Body of pancreas (tissue), 4 donors: ENCODE measurements at regions not wholly inside any gene's neighbourhood (a gene's known extent, or its start where the extent isn't known, plus 50 kb on each side); places are given as distances from the start of the nearest gene placed in this dataset.

Experiments used
- ATAC-seq: fragments of 150-250 bp; one replicate; pipeline ENCODE4 v1.9.1; 2016
- DNase-seq, 4 donors: peaks; one replicate each; pipeline ENCODE4 v3.0.0-alpha.2; 2019
- H3K27ac ChIP-seq, 4 donors: fragments of 200-600 bp; sonication (generic); 1 replicate in 3 of 4; 2 replicates in 1 of 4; pipeline versions ENCODE4 v1.5.1 to v1.6.1; 2016 to 2019; ENCODE audit warnings: mild to moderate bottlenecking in 1 of 4, mixed read lengths in 1 of 4, moderate library complexity in 1 of 4
- H3K27me3 ChIP-seq, 2 donors: fragments of 200-600 bp; sonication (generic); one replicate each; pipeline ENCODE4 v1.6.0; 2016; ENCODE audit warnings: mild to moderate bottlenecking in 1 of 2
- H3K36me3 ChIP-seq, 2 donors: fragments of 200-600 bp; sonication (generic); replicated peaks in 1 of 2; 2 replicates each; pipeline ENCODE4 v1.5.1; 2016; ENCODE audit warnings: low read depth in 2 of 2; ENCODE audit not compliant: insufficient read depth in 1 of 2
- H3K4me1 ChIP-seq: fragments of 200-600 bp; sonication (generic); one replicate; pipeline ENCODE4 v1.6.0; 2016
- H3K4me3 ChIP-seq, 2 donors: fragments of 200-600 bp; sonication (generic); 1 replicate in 1 of 2; 2 replicates in 1 of 2; pipeline ENCODE4 v1.5.1; 2016 to 2019
- H3K9me3 ChIP-seq, 3 donors: fragments of 200-600 bp; sonication (generic); 1 replicate in 2 of 3; 2 replicates in 1 of 3; pipeline ENCODE4 v1.5.1; 2016
- CTCF ChIP-seq, 7 experiments: fragments of 450-650 bp in 4 of 7; fragments of 200-600 bp in 3 of 7; sonication (generic) in 3 of 7; IDR thresholded peaks; one replicate each; pipeline ENCODE4 v1.5.1; 2016 to 2019; ENCODE audit warnings: antibody characterized with exemption in 7 of 7
- POLR2A ChIP-seq, 3 donors: fragments of 450-650 bp; IDR thresholded peaks; one replicate each; pipeline ENCODE4 v1.6.1; 2016; ENCODE audit warnings: antibody characterized with exemption in 3 of 3, mild to moderate bottlenecking in 2 of 3
- WGBS, 2 donors: methylation state at CpG; one replicate each; pipeline ENCODE4 v1.1.5; 2017; 5-methylcytosine and 5-hydroxymethylcytosine counted together
- intact Hi-C: fragments of 100-400 bp; cut with DNase I; formaldehyde crosslinking; loops from one replicate; pipeline ENCODE4 v1.15.1; 2023

- Histone ChIP-seq H3K4me3 (no peak overlapping the region), H3K4me1 (peaks cover 38% of the 10 kb centered on the region), H3K36me3 (no peaks in the 10 kb centered on the region), H3K9me3 (no peaks in the 10 kb centered on the region), H3K27me3 (no peaks in the 10 kb centered on the region), H3K27ac (peak overlapping the region in 3 of 4 donors; percentile 18 to 75 (median 57))
- intact Hi-C loops, result no loop called here
- WGBS, 2 donors, result 54 to 59% methylated on average over 4 of the region's 4 CpGs
- no peak for ATAC-seq
- DNase-seq, result no peak
- TF ChIP-seq CTCF (IDR thresholded peaks at IDR 0.05) (no peak), POLR2A (IDR thresholded peaks at IDR 0.05) (no peak)
Measured at GRCh38 chr12:93121729-93122488, 192.8 kb upstream of the EEA1 start.

- no peaks in the 10 kb centered on the region for H3K27me3 ChIP-seq
- 29 to 44% methylated on average over 5 of the region's 5 CpGs for WGBS, 2 donors
- peak overlapping the region in 3 of 4 donors; percentile 18 to 75 (median 57) for H3K27ac ChIP-seq
- peaks cover 45% of the 10 kb centered on the region for H3K4me1 ChIP-seq
- H3K9me3 ChIP-seq, result no peaks in the 10 kb centered on the region
- no peaks in the 10 kb centered on the region for H3K36me3 ChIP-seq
- DNase-seq (peak in 3 of 4 donors; percentile 29 to 45 (median 34)), ATAC-seq (peak; percentile 77)
- intact Hi-C loops, result no loop called here
- no peak overlapping the region for H3K4me3 ChIP-seq
- no peak for TF ChIP-seq CTCF (IDR thresholded peaks at IDR 0.05)
- peak in 1 of 3 donors; percentile 22 for TF ChIP-seq POLR2A (IDR thresholded peaks at IDR 0.05)
Measured at GRCh38 chr12:93122569-93123091, 193.5 kb upstream of the EEA1 start.

GRCh38 chr12:93125126-93125525 lies 196.0 kb upstream of the EEA1 start:
- Histone ChIP-seq H3K4me3 (no peak overlapping the region), H3K9me3 (no peaks in the 10 kb centered on the region), H3K4me1 (peaks cover 53% of the 10 kb centered on the region), H3K27ac (no peak overlapping the region), H3K36me3 (no peaks in the 10 kb centered on the region), H3K27me3 (no peaks in the 10 kb centered on the region)
- DNase-seq (no peak), ATAC-seq (no peak)
- TF ChIP-seq POLR2A (IDR thresholded peaks at IDR 0.05), result no peak
- no peak for TF ChIP-seq CTCF (IDR thresholded peaks at IDR 0.05)
- 91 to 93% methylated on average over 1 of the region's 1 CpG for WGBS, 2 donors
- intact Hi-C loops, result no loop called here

- DNase-seq (no peak), ATAC-seq (no peak)
- Histone ChIP-seq H3K36me3 (no peaks in the 10 kb centered on the region), H3K27ac (peak overlapping the region in 2 of 4 donors; percentile 63 to 79), H3K9me3 (no peaks in the 10 kb centered on the region), H3K4me3 (no peak overlapping the region), H3K27me3 (no peaks in the 10 kb centered on the region), H3K4me1 (peaks cover 45% of the 10 kb centered on the region)
- 97 to 98% methylated on average over 2 of the region's 2 CpGs for WGBS, 2 donors
- TF ChIP-seq CTCF (IDR thresholded peaks at IDR 0.05), result no peak
- no peak for TF ChIP-seq POLR2A (IDR thresholded peaks at IDR 0.05)
- intact Hi-C loops, result no loop called here
Measured at GRCh38 chr12:93126069-93126474, 197.0 kb upstream of the EEA1 start.
